Kidney (tissue), 13 donors: ENCODE measurements at regions not wholly inside any gene's neighbourhood (a gene's known extent, or its start where the extent isn't known, plus 50 kb on each side); places are given as distances from the start of the nearest gene placed in this dataset.

Experiments used
- DNase-seq, 5 donors: peaks; one replicate each; pipeline ENCODE4 v3.0.0-alpha.2; 2013 to 2020
- FAIRE-seq: peaks from 2 replicates; lab custom pipeline; 2012; peaks lifted over from hg19 to GRCh38; lab: Jason Lieb, UNC
- H3K27ac ChIP-seq, 2 donors: one replicate each; pipeline ENCODE4 v1.7.0; 2013; ENCODE audit warnings: low read depth in 2 of 2, low read length in 2 of 2, inconsistent platforms in 1 of 2
- H3K27me3 ChIP-seq: one replicate; pipeline ENCODE4 v1.7.1; 2013; ENCODE audit warnings: low read length, inconsistent platforms; ENCODE audit not compliant: control insufficient read depth, insufficient read depth
- H3K36me3 ChIP-seq, 3 donors: one replicate each; pipeline versions ENCODE4 v1.7.0 to v1.7.1; 2013; ENCODE audit warnings: low read length in 3 of 3, control low read depth in 1 of 3, inconsistent platforms in 1 of 3; ENCODE audit not compliant: insufficient read depth in 3 of 3, control insufficient read depth in 2 of 3
- H3K4me1 ChIP-seq, 3 donors: one replicate each; pipeline versions ENCODE4 v1.7.0 to v1.7.1; 2013; ENCODE audit warnings: low read length in 3 of 3, inconsistent platforms in 1 of 3, low read depth in 1 of 3; ENCODE audit not compliant: control insufficient read depth in 2 of 3, insufficient read depth in 2 of 3
- H3K4me3 ChIP-seq, 3 donors: one replicate each; pipeline versions ENCODE4 v1.7.0 to v1.8.1; 2013; ENCODE audit warnings: low read length in 3 of 3, control low read depth in 1 of 3, inconsistent platforms in 1 of 3
- H3K9ac ChIP-seq, 3 donors: one replicate each; pipeline versions ENCODE4 v1.7.0 to v1.7.1; 2013; ENCODE audit warnings: low read length in 3 of 3, control low read depth in 1 of 3, inconsistent platforms in 1 of 3
- H3K9me3 ChIP-seq, 3 donors: one replicate each; pipeline versions ENCODE4 v1.7.0 to v1.7.1; 2013; ENCODE audit warnings: low read length in 3 of 3, control low read depth in 1 of 3, inconsistent platforms in 1 of 3; ENCODE audit not compliant: control insufficient read depth in 2 of 3, insufficient read depth in 1 of 3
- CTCF ChIP-seq: IDR thresholded peaks from 3 replicates; pipeline ENCODE4 v1.5.1; 2012; ENCODE audit warnings: mild to moderate bottlenecking, moderate library complexity, borderline replicate concordance; ENCODE audit not compliant: insufficient read depth; ENCODE audit errors: extremely low read depth
- intact Hi-C: fragments of 100-400 bp; cut with DNase I; formaldehyde crosslinking; loops from one replicate; pipeline ENCODE4 v1.11.1; 2022
- donor health status: control.
- donor health status: control.
- donor health status: control.
- donor health status: control.
- donor health status: control.
- donor health status: DM: yes; HTN: yes; CAD: no.
- donor health status: Normal renal cell carcinoma (clear cell type).

GRCh38 chr3:26460985-26461384 is 161.6 kb upstream of the LRRC3B start:
- no peak overlapping the region for H3K27ac ChIP-seq
- H3K4me3 ChIP-seq: no peak overlapping the region
- H3K4me1 ChIP-seq: peaks cover 0 to 6% (median 0%) of the 10 kb centered on the region in 3 donors
- no peak for DNase-seq
- FAIRE-seq: no peak
- no peaks in the 10 kb centered on the region for H3K9me3 ChIP-seq
- no peak overlapping the region for H3K9ac ChIP-seq
- H3K27me3 ChIP-seq: no peaks in the 10 kb centered on the region
- TF ChIP-seq CTCF: no peak
- H3K36me3 ChIP-seq: no peaks in the 10 kb centered on the region
- intact Hi-C loops: no loop called here

- no peak for DNase-seq
- Histone ChIP-seq H3K4me1 (no peaks in the 10 kb centered on the region), H3K27ac (no peak overlapping the region), H3K4me3 (no peak overlapping the region), H3K9ac (no peak overlapping the region), H3K9me3 (no peaks in the 10 kb centered on the region), H3K27me3 (no peaks in the 10 kb centered on the region), H3K36me3 (no peaks in the 10 kb centered on the region)
- FAIRE-seq: no peak
- intact Hi-C loops: no loop called here
- no peak for TF ChIP-seq CTCF
Observed at GRCh38 chr3:26472345-26472744, 150.2 kb upstream of the LRRC3B start.

- no peak for TF ChIP-seq CTCF
- FAIRE-seq: no peak
- DNase-seq: no peak
- Histone ChIP-seq H3K27me3 (no peaks in the 10 kb centered on the region), H3K9ac (no peak overlapping the region), H3K4me3 (no peak overlapping the region), H3K36me3 (no peaks in the 10 kb centered on the region), H3K9me3 (no peaks in the 10 kb centered on the region), H3K27ac (no peak overlapping the region), H3K4me1 (no peaks in the 10 kb centered on the region)
- intact Hi-C loops: no loop called here
Observed at GRCh38 chr3:26474706-26475105, 147.9 kb upstream of the LRRC3B start.

GRCh38 chr3:26480377-26480776 is 142.2 kb upstream of the LRRC3B start:
- no peak for DNase-seq
- intact Hi-C loops: no loop called here
- Histone ChIP-seq H3K9ac (no peak overlapping the region), H3K27ac (no peak overlapping the region), H3K36me3 (no peaks in the 10 kb centered on the region), H3K27me3 (no peaks in the 10 kb centered on the region), H3K9me3 (no peaks in the 10 kb centered on the region), H3K4me3 (no peak overlapping the region), H3K4me1 (no peaks in the 10 kb centered on the region)
- TF ChIP-seq CTCF: no peak
- FAIRE-seq: no peak
